Gastrocnemius medialis (tissue), 4 donors: ENCODE measurements at regions not wholly inside any gene's neighbourhood (a gene's known extent, or its start where the extent isn't known, plus 50 kb on each side); places are given as distances from the start of the nearest gene placed in this dataset.
"Not testable (repeated sequence)": the region's sequence is repeated elsewhere in the genome, so short reads cannot be mapped to it uniquely, and the experiment has no call there.

ENCODE experiments used
- POLR2A ChIP-seq, 2 donors: fragments of 450-650 bp; IDR thresholded peaks; one replicate each; pipeline ENCODE4 v1.6.1; 2017; ENCODE audit warnings: antibody characterized with exemption in 2 of 2, mild to moderate bottlenecking in 2 of 2, moderate library complexity in 2 of 2
- TF ChIP-seq, protein P1 (sequence below), 5 experiments: fragments of 450-650 bp in 3 of 5; fragments of 200-600 bp in 2 of 5; sonication (generic) in 2 of 5; IDR thresholded peaks in 4 of 5; conservative IDR thresholded peaks in 1 of 5; 1 replicate in 4 of 5; 2 replicates in 1 of 5; pipeline ENCODE4 v1.5.1; 2016 to 2019; ENCODE audit warnings: antibody characterized with exemption in 5 of 5, mild to moderate bottlenecking in 3 of 5, moderate library complexity in 3 of 5

DNA sequence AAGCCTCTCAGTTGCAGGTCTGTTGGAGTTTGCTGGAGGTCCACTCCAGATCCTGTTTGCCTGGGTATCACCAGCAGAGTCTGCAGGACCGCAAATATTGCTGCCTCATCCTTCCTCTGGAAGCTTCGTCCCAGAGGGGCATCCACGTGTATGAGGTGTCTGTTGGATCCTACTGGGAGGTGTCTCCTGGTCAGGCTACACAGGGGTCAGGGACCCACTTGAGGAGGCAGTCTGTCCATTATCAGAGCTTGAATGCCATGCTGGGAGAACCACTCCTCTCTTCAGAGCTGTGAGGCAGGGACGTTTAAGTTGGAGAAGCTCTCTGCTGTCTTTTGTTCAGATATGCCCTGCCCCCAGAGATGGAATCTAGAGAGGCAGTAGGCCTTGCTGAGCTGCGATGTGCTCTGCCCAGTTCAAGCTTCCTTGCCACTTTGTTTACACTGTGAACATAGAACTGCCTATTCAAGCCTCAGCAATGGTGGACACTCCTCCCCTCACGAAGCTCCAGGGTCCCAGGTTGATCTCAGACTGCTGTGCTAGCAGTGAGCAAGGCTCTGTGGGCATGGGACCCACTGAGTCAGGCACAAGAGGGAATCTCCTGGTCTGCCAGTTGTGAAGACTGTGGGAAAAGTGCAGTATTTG lies 81.1 kb downstream of the ATP23 start:
- TF ChIP-seq, protein P1, sequence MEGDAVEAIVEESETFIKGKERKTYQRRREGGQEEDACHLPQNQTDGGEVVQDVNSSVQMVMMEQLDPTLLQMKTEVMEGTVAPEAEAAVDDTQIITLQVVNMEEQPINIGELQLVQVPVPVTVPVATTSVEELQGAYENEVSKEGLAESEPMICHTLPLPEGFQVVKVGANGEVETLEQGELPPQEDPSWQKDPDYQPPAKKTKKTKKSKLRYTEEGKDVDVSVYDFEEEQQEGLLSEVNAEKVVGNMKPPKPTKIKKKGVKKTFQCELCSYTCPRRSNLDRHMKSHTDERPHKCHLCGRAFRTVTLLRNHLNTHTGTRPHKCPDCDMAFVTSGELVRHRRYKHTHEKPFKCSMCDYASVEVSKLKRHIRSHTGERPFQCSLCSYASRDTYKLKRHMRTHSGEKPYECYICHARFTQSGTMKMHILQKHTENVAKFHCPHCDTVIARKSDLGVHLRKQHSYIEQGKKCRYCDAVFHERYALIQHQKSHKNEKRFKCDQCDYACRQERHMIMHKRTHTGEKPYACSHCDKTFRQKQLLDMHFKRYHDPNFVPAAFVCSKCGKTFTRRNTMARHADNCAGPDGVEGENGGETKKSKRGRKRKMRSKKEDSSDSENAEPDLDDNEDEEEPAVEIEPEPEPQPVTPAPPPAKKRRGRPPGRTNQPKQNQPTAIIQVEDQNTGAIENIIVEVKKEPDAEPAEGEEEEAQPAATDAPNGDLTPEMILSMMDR (IDR thresholded peaks at IDR 0.05 in 4 of 5, conservative IDR thresholded peaks at IDR 0.05 in 1 of 5), result not testable (repeated sequence)
- TF ChIP-seq POLR2A (IDR thresholded peaks at IDR 0.05), result not testable (repeated sequence)
